HFF-Myc (cell line): ENCODE measurements at regions not wholly inside any gene's neighbourhood (a gene's known extent, or its start where the extent isn't known, plus 50 kb on each side); places are given as distances from the start of the nearest gene placed in this dataset.

Experiments
- DNase-seq: peaks from one replicate; pipeline ENCODE4 v3.0.0-alpha.2; 2011; ENCODE audit warnings: low read depth; ENCODE audit errors: extremely low read depth
- H3K4me3 ChIP-seq: replicated peaks from 2 replicates; pipeline ENCODE4 v1.5.1; 2011; ENCODE audit warnings: low read depth, mild to moderate bottlenecking, control low read depth, low read length
- TF ChIP-seq, protein P1 (sequence below): IDR thresholded peaks from 2 replicates; pipeline ENCODE4 v1.5.1; 2012; ENCODE audit warnings: mild to moderate bottlenecking, low read depth, low read length, control low read depth; ENCODE audit errors: missing control alignments

DNA sequence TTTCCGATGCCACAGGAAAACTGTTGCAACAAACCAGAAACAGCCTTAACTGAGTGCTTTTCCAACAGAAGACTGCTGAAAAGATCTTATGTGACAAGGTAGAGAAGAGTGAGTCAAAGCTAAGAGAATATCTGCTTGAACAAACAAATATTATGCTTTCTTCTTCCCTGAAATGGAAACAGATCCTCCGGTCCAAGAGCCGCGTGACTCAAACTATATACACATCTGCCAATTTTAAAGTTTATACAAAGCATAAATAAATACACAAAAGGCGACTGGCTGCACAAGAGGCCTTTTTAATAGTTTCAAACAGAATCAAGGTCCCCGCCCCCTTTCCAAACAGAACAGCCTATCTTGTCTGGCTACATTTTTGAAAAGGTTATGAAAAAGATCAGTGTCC lies 329.7 kb upstream of the F9 start:
- H3K4me3 ChIP-seq = no peak overlapping the region
- TF ChIP-seq, protein P1, sequence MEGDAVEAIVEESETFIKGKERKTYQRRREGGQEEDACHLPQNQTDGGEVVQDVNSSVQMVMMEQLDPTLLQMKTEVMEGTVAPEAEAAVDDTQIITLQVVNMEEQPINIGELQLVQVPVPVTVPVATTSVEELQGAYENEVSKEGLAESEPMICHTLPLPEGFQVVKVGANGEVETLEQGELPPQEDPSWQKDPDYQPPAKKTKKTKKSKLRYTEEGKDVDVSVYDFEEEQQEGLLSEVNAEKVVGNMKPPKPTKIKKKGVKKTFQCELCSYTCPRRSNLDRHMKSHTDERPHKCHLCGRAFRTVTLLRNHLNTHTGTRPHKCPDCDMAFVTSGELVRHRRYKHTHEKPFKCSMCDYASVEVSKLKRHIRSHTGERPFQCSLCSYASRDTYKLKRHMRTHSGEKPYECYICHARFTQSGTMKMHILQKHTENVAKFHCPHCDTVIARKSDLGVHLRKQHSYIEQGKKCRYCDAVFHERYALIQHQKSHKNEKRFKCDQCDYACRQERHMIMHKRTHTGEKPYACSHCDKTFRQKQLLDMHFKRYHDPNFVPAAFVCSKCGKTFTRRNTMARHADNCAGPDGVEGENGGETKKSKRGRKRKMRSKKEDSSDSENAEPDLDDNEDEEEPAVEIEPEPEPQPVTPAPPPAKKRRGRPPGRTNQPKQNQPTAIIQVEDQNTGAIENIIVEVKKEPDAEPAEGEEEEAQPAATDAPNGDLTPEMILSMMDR = no peak
- DNase-seq = no peak

DNA sequence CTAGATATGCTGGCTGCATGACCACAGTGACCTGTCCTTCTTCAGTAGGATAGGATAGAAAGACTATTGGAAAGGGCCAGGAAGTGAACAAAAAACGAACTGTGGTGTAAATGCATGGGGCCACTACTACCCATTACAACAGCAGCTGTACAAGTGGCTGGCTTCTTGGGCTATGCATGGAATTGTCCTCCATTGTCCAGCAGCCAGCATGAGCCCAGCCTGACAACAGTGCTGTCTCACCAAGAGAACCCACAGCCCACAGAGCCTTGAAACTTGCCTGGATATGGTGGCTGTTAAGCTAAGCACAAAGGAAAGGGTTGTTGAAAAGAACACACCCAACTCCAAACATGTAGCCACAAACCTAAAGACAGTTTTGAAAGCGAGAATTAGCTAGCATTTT lies 330.2 kb upstream of the F9 start:
- DNase-seq = no peak
- TF ChIP-seq, protein P1 = no peak
- H3K4me3 ChIP-seq = no peak overlapping the region

DNA sequence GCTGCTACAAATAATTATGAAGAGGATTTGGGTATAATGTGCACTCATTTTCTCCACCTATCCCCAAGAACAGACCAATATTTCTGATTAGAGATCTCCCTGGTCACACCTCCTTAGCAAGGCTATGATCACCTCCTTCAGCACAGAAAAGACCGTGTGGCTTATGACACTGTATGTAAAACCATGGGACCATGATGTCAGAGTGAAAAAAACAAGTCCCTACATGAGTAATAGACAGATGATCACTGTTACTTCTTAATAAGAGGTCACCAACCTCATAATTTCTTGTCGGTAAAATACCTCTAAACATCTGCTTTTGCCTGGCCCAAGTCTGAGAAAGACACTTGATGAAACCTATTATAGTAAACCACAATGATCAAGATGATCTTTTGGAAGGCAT lies 330.6 kb upstream of the F9 start:
- no peak for DNase-seq
- H3K4me3 ChIP-seq = no peak overlapping the region
- TF ChIP-seq, protein P1 = no peak

DNA sequence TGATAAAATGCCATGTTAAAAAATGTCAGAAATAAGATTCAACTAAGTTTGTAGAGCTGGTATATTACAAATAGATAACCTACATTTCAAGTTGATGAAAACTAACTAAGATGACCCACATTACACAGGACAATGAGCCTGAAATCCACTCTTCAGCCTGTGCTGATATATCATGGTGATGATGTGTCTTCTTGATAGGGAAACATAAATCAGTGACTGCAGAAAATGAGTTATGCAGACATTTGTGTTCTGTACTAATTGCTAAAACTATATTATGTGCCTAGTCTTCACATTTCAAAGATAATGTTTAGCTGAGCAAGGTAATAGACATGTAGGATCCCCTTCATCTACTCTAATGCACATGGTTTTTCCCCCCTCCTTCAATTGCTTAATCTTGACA lies 331.6 kb upstream of the F9 start:
- DNase-seq = no peak
- TF ChIP-seq, protein P1 = no peak
- no peak overlapping the region for H3K4me3 ChIP-seq

DNA sequence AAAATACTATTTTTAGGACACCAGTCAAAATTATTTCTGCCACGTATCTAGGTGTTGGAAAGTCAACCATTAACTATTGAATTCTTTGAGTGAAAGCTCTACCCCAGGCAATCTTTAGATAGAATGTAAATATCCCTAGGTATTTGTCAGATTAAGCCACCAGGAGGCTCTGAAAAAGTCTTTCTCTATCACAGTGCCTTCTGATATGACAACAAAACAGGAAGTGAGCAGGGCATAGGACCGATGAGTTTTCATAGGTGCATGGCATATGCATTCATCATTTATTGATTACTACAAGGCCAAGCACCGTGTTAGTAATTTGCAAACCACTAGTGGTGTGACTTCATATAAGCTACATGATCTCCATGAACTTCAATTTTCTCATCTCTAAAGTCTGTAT lies 333.6 kb upstream of the F9 start:
- no peak overlapping the region for H3K4me3 ChIP-seq
- TF ChIP-seq, protein P1 = no peak
- no peak for DNase-seq

DNA sequence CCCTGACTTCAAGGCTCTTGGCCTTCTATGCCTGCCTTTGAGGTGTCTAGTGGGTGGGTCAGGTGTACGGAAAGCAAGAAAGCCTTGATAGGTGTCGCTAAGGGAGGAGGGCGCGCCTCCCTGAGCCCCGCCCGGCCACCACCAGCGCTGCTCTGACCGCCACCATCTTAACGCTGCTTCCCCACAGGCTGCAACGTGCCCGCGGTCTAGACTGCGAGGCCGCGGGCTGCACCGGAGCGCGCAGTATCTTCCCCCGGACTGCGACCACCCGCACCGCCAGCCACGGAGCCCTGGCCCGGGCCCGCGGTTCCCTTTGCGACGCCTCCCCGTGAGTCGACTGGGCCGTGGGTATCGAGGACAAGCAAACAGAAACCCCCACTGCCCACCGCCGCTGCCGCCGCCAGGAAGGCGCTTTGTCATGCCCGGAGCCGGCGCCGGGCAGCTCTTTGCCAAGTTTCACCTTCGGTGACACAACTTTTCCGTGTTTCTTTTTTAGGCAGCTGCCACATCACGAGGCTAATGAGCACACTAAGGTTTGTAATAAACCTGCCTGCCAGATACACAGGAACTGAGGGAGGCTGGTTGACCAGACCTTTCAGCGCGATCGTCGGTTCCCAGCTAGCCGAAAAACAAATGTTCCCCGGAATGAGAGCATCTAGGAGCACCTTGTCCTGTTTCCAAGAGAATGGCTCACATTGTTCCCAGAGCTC lies 335.8 kb upstream of the F9 start:
- no peak overlapping the region for H3K4me3 ChIP-seq
- DNase-seq = no peak
- TF ChIP-seq, protein P1 = no peak
